ENCODE measurements at regions not wholly inside any gene's neighbourhood (a gene's known extent, or its start where the extent isn't known, plus 50 kb on each side); places are given as distances from the start of the nearest gene placed in this dataset.
"Not testable (repeated sequence)": the region's sequence is repeated elsewhere in the genome, so short reads cannot be mapped to it uniquely, and the experiment has no call there.

DNA sequence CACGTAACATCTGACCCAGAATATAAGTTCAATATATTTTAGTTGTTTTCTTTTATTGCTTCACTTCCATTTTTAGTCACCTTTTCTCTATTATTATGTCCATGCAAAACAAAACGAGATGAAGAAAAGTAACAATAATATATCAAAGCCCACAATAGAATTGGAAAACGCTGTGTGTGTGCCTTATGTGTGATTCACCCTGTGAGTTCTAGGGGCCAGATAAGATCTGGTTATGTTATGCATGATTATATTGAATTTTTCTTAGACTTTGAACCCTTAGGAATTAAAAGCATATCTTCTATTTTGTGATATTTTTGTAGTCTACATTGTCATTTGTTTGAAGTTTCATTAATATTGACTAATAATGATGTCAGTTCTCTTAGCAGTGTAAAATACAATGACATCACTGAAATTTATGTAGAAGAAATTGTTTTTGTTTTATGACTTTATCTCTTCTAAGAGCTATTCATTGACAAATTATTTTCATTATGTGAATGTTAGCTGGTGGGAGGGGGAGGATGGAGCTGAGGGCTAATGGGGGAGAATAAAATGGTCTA lies 243.6 kb downstream of the TFAP2B start:
- DNase-seq = no peak

DNA sequence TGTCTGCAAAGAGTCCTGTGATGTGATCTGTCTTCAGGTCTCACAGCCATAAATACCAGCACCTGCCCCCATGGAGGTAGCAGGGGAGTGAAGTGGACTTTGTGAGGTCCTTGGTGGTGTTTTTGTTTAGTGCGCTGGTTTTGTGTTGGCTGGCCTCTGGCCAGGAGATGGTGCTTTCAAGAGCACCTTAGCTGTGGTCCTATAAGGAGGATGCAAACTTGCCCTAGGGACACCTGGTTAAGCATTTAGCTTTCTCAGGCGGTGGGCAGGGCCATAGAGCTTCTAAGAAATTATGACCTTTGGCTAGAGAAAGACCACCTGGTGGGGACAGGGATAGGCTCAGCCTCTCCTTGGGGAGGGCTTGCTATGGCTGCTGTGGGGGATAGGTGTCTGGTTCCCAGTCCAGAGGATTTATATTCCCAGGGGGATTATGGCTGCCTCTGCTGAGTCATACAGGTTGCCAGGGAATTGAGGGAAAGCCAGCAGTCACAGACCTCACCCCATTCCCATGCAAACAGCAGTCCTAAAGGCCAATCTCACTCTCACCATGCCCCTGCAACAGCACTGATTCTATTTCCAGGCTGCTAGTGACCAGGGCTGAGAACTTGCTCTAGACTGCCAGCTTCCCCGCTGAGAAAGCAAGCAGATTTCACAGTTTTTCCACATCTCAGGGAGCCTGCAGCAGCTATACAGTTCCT lies 259.3 kb downstream of the TFAP2B start:
- no peak for DNase-seq

DNA sequence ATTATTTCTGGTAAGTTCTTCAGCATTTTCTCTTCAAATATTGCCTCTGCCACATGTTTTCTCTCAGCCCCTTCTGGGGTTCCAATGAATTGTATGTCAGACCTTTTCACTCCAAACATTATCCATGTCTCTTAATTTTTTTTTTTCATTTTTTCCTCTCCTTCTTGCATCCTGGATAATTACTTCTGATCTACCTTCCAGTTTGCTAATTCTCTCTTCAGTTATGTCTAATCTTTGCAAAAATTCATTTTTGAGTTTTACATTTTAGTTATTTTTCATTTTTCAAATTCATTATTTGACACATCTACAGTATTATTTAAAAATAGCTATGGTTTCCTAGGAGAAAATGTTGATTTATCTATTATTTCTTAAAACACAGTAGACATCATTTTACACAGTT lies 271.7 kb downstream of the TFAP2B start:
- DNase-seq = no peak

DNA sequence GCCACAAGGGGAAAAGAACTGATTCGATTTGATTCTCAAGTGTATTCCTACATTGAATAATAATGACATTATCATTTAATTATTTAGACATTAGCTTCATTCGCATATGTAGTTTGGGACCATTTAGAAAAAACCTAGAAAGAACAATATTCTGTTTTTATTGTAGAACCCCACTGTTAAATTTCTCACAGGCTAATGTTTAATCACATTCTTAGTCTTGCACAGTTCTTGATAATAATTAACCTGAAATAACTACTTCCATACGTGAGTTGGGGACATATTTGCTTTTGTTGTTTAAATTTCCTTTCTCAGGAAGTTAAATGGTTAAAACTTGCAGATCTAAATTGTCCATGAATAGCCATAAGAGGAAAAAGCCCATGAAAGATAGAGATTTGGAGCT lies 275.2 kb downstream of the TFAP2B start:
- DNase-seq = no peak

DNA sequence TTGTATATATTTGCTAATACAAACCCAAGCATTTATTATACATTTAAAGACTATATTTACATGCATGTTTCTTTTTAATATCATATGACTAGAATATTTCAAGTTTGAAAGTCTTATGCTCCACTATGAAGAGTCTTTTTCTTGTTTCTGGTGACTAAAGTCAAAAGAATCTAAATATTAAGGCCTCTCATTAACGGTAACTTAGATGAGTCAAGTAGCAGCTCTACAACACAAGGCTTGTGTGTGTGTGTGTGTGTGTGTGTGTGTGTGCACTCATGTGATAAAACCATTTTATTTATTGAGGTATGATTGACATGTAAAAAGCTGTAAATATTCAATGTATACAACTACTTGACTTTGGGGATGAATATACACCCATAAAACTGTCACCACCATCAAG lies 275.6 kb downstream of the TFAP2B start:
- DNase-seq = no peak

DNA sequence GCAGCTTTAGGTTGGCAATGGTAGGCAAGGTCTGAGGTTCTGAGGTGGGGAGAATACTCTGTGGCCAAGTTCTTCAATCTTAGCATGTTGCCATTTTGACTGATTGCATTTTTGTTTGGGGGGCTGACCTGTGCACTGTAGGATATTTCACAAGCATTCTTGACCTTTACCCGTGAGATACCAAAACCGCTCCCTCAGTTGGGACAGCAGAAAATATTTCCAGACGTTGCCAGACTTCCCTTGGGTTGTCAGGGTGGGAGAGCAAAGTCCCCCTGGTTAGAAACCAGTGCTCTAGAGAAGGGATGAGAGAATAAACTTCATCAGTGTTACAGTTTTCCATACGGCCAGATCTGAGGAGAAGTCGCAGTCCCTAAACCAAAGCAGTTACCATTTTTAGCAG lies 279.6 kb downstream of the TFAP2B start:
- no peak for DNase-seq

DNA sequence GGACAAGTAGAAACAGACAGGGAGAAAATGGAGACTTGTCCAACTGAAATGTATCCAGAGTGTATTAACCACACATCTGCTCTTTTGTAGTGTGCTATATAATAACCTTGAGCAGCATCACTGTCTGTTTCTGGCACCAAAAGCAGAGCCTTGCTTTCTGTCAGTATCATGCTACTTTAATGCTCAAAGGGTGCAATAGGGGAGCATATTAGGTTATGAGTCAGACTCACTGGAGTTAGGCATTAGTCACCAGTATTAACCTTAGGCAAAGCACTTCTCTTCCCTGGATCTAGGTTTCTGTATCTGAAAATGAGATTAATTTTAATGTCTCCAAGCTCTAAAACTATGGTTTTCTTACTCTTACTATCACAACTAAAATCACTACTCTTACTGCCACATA lies 280.1 kb downstream of the TFAP2B start:
- no peak for DNase-seq

DNA sequence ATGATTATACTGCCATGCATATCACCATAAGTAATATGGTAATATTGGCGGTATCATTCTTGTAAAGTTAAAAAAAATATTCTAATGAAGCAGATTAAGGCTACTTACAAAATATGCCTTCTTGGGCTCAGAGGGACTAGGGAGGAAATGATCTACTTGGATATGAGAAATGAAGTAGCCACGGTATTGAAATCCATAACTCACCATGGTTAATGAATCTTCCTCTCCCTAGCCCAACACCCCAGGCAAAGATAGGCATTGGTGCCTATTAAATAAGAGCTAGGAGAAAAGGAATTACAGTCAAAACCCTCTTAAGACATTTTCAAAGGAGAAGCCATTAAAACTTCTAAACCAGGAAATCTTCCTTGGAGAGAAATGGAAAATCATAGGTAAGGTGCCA lies 280.5 kb downstream of the TFAP2B start:
- DNase-seq = no peak

DNA sequence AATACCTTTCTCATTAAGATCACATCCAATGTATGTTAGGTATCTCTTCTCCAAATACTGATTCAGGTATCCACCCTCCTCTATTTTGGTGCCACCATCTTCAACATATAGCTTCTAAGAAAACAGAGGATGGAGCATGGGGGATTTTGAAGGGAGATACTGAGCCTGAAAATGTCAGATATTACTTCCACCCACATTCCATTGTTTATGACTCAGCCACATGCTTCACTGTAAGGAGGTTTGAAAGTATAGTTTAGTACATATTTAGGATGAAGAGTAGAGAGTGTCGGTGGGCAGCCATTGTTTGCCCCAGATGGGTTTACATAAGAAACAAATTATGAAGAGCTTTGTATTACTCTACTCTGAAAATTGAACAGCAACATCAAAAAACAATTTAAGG lies 286.7 kb downstream of the TFAP2B start:
- no peak for DNase-seq

DNA sequence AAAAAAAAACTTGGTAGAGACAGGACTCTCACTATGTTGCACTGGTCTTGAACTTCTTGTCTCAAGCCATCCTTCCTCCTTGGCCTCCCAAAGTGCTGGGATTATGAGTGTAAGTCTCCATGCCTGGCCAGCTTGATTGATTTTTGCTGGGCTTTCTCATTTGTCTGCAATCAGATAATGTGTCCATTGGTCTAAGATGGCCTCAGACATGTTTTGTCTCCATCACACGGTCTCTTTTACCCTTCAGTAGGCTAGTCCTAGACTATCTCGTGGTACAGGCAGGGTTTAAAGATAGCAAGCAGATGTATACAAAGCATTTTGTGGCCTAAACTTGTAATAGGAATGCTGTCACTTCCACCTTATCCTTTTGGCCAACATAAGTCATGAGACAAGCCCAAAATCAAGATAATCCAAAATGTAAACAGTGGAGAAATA lies 289.1 kb downstream of the TFAP2B start:
- DNase-seq = no peak

DNA sequence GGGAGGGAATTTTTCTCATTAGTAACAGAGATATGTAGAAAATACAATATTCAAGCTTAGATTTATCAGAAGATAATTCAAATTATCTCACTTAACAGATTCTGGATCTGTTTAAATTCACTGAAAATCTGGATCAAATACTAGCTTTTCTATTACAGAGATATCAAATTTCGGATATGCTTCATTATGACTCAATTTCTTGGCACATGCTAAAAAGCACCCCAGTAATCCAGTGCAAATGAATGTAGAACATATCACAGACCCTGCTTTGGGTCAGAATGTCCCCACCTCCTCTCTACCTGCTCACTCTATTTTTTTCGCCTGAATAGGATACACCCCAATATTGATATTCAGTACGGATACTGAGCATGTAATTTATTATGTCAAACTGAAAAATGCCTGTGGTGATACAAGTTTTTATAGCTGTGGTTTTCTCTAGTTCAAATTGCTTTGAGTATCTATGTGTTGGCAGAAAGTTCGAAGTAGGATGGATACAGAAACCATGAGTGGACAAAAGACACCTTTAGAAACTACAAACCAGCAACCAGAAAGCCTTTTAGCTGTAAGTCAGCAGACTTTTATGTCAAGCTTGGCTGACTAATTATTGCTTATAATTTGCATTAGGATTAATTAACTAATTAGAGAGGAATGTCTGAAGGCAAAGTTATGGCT lies 290.0 kb downstream of the TFAP2B start:
- DNase-seq = no peak

DNA sequence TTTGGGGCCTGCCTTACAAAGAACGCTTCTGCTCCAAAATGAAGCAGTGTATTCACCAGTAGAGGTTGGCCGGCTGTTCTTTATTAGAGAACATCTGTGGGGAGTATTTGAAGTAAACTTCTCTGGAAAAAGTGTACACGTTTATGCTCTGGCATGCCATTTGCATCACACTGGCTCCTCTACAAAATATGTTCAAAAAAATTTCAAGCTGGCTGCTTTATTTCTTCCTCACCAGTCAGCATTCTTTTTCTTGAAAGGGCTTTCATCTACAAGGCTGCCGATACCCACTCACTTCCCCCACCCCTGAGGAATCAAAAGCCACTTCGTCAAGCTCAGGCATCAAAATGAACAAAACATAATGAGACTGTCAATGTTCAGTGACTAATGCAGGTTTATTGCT lies 294.1 kb downstream of the TFAP2B start:
- DNase-seq = no peak

DNA sequence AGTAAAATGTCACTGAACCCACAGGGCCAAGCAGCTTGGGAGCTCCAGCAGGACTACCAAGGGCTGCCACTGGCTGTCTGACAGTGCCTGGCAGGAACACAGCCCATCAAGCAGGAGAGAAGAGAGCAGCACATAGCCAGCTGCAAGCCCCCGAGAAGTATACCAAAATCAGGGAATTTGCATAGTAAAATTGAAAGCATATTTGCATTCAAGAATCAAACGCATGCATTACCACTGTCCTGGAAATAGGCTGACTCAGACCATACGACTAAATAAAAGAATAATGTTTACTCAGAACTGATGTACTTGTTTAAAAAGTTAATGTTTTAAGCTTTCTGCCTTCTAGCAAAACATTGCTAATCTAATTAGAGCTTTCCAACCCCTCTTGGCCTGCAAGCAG lies 298.1 kb downstream of the TFAP2B start:
- DNase-seq = no peak

DNA sequence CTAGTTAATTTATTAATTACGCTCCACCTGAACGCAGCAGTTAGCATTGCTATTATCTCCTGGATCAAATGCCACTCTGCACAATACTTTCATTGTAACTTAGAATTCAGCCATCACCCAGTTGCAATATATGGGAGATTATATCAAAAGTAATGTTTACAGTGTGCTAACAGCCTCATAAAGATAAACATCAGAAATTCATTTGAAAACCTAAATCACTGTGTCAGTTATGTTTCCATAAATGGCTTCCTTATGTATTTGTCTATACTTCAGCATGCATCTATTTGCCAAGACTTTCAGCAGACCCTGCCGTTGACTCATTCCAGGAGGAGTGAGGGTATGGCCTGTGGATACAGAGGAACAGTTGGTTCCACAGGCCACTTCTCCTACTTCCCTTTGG lies 300.1 kb downstream of the TFAP2B start:
- no peak for DNase-seq

DNA sequence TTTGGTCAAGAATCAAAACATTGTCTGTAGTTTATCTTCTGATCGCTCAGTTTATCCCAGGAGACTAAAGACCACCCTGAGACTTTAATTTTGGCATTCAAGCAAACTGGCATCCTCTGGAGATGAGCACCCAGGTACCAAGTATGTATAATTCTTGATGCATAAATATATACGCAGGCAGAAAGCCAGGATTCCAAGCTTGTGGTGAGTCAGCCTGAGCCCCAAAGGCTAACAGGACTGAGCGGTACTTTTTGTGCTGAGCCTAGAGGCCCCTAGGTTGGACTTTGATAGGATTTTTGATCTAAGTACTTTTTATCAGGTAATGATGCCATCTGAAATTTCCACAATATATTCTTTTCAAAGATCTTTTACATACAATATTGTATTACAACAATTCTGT lies 301.3 kb downstream of the TFAP2B start:
- DNase-seq = no peak

DNA sequence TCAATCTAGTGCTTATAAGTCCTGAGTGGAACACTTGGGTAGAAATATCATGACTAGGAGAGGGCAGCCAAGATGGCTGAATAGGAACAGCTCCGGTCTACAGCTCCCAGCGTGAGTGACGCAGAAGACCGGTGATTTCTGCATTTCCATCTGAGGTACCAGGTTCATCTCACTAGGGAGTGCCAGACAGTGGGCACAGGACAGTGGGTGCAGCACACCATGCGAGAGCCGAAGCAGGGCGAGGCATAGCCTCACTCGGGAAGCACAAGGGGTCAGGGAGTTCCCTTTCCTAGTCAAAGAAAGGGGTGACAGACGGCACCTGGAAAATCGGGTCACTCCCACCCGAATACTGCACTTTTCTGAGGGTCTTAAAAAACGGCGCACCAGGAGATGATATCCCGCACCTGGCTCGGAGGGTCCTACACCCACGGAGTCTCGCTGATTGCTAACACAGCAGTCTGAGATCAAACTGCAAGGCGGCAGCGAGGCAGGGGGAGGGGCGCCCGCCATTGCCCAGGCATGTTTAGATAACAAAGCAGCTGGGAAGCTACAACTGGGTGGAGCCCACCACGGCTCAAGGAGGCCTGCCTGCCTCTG lies 302.8 kb downstream of the TFAP2B start:
- DNase-seq = not testable (repeated sequence)

DNA sequence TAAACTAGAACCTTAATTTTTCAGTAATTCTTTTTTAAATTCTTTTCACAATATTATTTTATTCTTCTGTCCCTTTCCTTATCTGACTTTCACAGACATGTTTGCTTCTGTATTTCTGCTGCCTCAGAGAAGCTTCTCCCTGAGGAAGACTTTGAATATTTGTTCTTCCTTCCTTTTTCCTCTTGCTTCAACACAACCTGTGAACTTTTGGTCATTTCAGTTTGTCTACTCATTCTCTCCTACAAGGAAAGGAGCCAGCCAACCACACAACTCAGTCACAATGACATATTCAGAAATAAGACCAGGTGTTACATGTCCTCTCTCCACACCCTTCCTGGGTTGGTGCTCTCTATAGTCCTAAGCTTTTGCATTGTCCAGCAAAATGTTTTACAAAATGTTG lies 310.4 kb downstream of the TFAP2B start:
- DNase-seq = no peak

DNA sequence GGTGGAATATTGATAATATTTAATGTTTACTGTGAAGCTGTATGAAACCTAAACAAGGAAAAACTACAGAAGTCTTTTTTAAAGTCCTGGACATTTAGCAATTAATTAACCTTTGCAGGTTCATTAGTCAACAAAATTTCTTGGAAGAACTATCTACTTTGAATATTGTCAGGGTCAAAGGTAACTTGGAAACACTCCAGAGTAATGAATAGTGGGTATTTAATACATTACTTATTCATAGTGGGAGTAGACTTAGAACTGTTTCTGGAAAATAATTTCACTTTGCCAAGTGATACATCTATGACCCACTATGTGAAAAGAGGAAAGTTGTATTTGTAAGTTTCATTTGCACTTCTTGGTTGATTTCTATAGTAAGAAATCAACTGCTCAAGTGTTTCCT lies 319.1 kb downstream of the TFAP2B start:
- no peak for DNase-seq

DNA sequence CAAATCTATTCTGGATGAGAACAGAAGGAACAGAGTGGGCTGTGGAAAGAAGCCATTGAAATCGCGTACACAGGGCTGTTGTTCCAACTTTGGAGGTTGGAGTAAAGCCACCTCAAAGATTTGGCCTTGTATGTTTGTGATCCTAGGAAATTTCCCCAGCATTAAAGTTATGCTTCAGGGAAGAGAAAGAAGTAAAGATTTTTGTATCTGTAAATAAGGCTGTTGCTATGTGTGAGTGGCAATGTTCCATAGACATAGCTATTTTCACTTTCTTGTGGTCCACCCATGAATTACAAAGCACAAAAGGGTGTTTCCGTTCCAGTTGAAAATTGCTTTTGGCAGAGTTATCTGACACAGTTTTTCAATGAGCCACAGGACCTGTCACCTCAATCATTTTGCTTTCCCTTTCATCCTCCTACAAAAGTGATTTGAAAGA lies 321.3 kb downstream of the TFAP2B start:
- peak in 1 of 2 donors; percentile 7 for DNase-seq

DNA sequence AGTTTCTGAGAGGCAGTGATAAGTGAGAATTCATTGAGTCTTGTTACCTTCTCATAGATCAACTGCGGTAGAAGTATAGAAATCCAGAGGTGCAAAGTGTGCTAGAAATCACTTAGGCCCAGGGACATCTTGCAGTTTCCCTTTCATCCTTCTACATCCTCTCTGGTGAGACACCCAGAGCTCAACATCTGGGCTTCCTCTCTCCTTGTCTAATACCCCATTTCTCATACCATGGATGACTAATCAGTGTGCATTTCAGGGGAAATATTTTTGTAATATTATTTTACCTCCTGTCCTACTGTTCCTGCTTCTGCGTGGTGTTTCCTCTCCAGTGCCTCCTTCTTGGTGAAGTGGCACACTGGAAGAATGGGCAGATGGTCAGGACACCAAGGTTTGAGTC lies 322.4 kb downstream of the TFAP2B start:
- no peak for DNase-seq

DNA sequence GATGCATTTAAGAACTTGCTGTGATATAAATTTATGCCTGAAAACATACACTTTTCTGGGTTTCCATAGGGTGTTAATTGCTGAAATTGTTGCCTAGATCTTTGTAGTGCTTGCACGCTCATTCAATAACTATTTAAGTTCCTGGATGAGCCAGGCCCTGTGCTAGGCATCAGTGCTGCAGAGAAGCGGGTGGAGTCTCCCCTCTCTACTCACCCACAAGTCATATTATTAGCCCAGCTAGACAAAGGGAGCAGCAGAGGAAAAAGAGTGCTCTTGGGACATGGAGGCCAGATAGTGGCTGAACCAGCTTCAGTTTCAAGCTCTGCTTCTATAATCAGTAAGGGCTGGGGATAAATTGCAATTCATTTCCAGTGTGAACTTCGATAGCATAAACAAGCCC lies 329.1 kb downstream of the TFAP2B start:
- DNase-seq = no peak

DNA sequence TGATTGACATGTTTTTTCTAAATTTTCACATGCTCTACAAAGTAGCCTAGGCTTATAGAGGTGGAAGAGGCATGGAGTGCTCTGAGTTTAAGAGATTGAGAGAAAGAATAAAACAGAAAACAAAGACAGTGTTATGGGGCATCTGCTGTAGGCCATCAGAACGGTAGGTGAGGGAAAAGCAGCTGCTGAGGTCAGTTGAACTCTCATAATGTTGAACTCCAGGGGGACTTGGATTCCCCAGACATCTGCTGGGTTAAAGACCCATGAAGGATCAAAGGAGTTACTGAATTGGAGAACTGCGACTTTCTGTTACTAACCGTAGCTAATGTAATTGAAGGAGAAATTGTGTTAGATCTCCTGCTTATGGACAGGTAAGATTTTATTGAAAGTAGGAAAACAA lies 333.9 kb downstream of the TFAP2B start:
- no peak for DNase-seq

DNA sequence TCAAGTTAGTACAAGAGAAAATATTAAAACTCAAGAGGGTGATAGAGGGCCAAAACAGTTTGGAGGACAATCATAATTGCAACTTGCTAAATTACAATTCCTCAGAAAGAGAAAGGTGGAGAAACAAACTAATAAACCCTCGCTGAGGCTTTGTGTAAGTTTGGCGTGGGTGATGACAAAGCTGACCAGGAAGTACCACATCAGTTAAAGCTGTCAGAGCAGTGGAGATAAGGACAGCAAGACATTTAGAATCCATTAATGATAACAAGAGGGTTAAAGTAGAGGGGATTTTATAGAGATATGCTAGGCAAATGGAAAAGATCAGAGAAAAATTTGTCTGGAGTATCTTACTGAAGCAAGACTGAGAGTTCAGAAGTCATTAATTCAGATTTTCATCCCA lies 334.4 kb downstream of the TFAP2B start:
- DNase-seq = no peak

DNA sequence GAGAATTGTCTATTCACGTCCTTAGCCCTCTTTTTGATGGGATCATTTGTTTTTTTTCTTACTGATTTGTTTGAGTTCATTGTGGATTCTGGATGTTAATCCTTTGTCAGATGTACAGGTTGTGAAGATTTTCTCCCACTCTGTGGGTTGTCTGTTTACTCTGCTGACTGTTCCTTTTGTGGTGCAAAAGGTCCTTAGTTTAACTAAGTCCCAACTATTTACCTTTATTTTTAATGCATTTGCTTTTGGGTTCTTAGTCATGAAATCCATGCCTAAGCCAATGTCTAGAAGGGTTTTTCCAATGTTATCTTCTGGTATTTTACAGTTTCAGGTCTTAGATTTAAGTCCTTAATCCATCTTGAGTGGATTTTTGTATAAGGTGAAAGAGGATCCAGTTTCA lies 336.3 kb downstream of the TFAP2B start:
- DNase-seq = not testable (repeated sequence)

Data from hippocampal formation (tissue), 2 donors.